Stimulated activated CD4-positive, alpha-beta T cell treated with anti-CD3 and anti-CD28 coated beads, Interleukin-12 subunit alpha, Interleukin-12 subunit beta, amount 100 ng/mL, for 4 hours (primary cell): ENCODE measurements at regions not wholly inside any gene's neighbourhood (a gene's known extent, or its start where the extent isn't known, plus 50 kb on each side); places are given as distances from the start of the nearest gene placed in this dataset.

Experiments used
- DNase-seq: peaks from one replicate; pipeline ENCODE4 v3.0.0-alpha.2; 2020

DNA sequence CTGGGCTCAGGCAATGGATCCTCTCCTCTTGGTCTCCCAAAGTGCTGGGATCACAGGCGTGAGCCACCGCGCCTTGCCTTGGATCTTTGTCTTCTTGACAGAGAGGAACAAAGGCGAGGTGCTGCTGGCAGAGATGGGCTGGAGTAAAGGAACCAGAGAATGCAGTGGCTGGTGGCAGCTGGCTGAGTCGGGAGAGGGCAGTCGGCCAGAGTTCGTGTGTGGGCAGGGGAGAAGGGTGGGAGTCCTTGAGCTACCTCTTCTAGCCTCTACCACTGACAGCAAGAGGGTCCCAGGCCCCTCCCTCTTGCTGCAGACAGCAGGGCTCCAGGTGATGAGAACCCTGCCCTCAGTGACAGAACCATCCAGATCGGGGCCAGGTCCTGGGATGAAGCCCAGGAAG lies 86.2 kb upstream of the LINC01488 start:
- no peak for DNase-seq

DNA sequence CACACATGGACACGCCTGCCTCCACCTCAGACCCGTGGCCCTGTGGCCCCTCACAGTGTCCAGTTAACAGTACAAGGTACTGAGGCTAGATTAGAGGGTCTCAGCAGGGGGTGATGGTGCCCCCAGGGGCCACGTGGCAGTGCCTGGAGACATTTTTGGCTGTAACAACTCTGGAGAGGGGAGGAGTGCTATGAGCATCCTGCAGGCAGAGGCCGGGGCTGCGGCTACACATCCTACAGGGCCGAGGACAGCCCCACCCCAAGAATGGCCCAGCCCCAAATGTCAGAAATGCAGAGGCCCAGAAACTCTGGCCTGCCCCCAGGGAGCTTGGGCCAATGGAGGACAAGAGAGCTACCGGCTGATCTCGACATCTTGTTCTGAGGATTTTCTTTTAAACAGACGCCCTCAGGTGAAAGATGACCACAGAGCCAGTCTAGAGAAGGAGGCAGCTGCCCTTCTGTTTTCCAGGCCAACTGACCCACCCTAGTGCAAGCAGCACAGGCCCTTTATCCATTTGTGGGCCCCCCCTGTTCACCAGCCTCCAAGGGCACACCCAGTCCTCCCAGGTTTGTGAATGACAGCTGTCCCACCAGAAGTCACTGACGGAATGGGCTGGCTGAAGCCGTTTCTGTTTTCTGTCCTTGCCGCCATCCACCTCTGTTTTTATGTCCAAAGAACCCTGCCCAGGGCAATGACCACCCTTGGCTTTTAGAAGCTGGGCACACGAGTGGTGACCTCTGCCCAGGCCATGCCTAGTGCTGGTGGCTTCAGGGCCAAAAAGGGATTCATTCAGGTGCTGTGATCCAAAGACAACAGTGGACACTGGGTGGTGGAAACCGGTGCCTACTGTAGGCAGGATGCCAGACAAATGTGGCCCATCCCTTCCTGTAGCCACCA lies 85.2 kb upstream of the LINC01488 start:
- no peak for DNase-seq

DNA sequence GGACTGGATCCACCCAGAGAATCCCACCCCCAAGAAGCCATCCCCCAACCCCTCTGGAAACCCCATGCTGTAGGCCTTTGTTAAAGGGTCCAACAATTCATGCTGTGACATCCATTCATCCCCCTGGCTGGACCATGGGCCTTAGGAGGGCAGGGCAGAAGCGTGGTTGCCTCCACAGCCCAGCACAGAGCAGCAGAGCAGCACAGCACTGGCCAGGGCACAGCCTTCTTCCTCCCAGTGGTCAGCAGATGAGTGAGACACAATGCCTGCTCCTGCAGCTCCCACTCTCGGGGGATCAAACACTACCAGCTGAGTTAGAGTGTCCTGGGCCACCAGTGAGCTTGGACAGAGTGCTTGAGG lies 84.5 kb upstream of the LINC01488 start:
- DNase-seq = no peak

DNA sequence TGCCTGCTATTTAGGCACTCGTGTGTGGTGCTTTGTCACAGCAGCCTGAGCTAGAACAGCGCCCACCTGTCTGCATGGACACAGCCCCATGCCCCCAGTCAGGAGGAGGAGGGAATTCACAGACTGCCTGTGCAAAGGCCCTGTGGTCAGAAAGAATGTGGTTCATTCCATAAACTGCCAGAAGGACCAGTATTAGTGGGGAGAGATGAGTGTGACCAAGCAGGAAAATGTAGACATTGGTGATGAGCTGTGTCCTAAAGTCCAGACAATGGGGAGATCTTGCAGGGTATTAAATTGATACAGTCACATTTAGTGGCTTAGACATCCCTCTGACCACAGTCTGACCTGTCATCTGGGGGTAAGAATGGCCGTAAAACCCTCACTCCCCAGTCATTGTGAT lies 83.7 kb upstream of the LINC01488 start:
- no peak for DNase-seq

DNA sequence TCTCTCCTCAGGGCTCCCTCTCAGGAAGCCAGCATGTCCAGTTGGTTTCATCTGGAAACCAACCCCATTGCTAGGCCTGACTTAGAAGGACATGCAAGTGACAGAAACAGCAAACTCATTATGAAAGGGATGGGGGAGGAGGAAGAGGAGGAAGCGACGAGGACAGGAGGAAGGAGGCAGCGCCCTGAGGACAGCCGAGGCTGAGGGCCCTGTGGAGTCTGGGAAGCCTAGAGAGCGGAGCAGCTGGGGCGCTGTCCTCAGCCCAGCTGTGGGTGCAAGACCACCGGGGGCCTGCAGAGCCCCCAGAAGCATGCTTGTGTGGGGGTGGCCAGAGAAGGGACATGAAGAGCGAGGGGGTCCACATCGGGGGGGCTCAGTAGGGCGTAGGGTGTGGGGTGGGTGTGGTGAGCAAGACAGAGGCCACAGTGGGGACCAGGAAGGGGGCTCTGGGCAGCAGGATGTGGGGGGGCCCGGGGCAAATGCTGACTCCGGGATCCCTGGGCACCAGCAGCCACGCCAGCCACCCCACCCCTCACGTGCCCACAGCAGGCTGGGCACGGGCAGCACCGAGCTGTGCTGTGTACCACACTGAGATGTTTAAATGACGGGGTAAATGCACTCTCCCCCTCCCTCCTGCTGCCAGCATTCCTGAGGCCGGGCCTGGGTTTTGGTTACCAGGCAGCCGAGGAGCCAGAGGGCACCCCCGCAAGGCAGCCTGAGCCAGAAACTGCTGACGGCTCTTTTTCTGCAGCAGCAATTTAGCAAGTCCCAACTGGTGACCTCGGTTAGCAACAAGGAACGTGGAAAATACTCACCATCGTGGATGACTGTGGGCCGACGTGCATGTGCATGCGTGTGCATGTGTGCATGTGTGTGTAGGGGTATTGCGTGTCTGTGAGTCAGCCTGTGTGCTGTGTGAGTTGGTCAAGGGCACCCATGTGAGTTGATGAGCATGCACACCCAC lies 82.7 kb upstream of the LINC01488 start:
- no peak for DNase-seq

DNA sequence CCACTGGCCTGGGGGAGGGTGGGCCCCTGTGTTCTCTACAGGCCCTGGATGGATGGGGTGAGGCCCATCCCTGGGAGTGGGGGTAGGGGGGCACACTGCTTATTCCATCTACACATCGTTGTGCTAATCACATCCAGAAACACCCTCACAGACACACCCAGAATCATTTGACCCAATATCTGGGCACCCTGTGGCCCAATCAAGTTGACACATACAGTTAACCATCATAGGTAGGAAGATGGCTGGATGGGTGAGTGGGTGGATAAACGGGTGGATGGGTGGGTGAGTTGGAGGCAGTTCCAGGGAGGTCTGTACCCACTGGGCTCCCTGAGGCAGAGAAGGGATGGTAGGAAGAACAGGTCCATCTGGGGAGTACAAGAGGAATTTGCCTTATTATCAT lies 81.3 kb upstream of the LINC01488 start:
- DNase-seq = no peak

DNA sequence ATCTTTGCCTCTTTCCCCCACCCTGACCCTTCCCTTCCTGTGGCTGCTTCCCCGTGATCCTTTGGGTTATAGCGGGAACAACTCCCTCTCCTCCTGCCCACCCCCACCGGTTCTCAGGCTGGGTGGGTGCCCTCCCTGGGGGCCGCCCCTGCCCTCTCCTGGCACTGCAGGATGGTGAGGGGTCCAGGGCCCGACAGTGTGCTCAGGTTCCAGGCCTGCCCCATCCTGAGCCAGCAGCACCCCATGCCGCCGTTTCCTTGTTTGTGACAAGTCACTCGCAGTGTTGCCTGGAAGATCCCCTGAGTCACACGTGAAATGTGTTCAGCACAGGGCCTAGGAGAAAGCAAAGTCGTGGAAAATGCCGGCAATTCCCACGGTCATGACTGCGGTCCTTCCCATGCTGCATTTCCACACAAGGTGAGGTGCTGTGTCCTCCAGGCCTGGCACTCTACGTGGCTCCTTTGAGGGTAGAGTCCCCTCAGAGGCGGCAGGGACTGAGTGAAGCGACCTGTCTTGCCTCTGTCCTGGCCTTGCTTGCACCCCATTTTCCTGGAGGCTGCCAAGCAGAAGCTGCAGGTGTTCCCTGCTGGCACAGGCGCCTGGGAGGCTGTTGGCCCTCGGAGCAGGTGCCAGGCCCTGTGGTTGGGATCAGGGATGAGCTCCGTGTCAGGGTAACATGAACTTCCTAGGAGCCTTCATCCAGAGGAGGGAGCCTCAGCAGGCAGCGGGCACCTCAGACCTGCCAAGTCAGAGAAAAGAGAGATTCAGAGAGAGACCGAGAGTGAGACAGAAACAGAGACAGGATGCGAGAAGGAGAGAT lies 80.5 kb upstream of the LINC01488 start:
- DNase-seq = no peak

DNA sequence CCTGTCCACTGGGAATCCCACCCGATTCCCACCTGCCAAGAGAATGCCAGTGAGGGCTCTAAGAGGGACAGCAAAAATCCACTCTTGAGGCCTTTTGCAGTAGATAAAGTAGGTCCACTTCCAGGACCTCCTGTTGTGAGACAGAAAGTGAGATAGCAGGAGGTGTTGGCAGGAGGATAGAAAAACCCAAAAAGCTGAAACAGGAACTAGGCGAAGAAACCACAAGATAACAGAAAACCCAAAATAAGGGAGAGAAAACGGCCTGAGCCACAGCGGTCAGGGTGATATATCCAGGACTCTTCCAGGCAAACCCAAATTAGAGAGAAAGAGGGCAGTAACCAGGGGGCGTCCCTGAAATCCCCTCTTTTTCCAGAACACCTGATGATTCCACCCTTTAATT lies 79.7 kb upstream of the LINC01488 start:
- DNase-seq = no peak

DNA sequence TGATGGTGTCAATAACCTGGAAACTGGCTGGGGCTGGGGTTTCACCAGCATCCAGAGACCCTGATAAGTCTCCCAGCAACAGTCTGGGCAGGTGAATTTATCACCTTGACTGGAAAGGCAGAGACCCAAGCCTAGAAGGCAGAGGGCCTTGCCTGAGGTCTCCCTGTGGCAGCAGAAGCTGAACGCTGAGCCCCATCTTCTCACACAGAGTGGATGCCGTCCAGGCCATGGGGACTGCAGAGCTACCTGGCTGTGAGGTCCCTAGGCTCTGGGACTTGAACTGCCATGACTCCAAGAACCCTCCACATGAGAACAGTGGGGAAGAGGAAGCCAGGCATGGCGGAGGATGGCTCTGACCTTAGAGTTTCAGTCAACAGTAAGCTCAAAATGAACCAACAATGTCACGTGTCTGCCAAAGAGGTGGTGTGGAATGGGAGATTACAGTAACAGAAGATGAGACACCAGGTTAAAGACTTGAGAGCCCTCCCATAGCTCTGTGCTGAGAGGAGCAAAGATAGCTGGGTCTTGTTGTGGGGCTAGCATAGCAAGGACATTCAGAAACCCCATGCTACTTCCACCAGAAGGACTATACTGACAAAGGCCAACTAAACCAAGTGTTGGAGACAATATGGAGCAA lies 79.1 kb upstream of the LINC01488 start:
- no peak for DNase-seq

DNA sequence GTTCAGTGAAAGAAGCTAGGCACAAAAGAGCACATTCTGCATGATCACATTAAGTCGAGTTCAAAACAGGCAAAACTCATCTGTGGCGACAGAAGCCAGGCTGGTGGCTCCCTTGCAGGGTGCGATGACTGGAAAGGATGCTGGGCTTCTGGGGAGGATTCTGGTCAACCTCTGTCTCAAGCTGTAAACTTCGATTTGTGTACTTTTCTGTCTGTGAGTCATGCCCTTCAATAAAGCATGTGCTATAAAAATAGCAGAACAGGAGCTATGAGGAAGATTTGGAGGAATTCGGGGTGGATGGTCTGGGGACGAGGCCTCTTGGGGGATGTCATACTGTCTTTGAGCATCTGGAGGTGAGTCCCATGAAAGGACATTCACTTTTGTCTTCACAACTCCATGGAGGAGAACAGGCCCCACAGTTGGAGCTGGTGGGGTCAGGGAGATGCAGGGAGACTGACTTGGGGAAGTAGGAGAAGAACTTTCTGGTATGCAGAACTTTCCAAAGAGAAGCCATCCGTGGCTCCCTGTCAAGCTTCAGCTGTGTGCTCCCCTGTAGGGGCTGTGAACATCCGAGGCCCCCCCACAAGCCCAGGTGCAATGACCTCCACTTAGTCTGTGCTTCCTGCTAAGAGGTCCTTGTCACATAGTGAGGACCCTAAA lies 77.8 kb upstream of the LINC01488 start:
- DNase-seq = no peak

DNA sequence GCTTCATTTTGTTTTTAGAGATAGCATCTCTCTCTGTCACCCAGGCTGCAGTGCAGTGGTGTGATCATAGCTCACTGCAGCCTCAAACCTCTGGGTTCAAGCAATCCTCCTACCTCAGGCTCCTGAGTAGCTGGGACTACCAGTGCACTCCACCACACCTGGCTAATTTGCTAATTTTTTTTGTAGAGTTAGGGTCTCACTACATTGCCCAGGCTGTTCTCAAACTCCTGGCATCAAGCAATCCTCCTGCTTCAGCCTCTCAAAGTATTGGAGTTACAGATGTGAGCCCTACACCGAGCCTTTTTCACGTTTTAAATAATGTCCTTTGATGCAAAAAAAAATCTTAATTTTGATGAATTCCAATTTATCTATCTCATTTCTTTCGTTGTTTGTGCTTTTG lies 75.4 kb upstream of the LINC01488 start:
- DNase-seq = no peak

DNA sequence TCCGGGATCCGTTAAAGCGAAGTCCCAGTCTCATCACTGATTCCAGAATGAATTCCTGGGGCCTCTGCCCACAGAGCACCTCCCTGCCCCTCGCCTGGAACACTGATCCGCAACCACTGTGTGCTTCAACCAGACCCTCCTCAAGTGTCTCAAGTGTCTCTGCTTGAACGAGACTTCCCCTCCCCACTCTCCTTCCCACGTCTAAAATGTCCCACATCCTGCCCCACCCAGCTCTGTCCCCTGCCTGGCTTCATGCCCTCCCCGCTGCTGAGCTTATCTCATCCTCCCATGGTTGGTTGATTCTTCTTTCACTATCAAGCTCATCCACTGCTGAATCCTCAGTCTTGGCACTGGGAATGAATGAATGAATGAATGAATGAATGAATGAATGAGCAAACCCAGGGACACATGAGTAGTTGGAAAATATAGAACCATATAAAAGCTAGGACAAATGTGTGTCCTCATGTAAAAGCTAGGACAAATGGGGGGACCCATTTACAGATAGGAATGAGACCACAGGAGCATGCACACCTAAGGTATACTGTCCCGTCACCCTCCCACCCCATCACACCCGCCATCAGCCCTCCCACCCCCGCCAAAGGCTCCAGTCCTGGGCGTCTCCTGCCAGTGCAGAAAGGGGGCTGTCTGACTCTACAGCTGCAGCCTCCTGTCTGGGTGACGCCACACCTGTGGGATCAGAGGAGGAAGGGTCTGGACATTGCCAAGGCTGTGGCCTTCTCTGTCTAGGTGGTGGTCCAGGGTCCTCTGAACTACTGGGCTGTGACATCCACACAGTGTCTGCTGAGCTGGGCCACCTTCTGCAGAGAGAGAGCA lies 71.4 kb upstream of the LINC01488 start:
- no peak for DNase-seq

DNA sequence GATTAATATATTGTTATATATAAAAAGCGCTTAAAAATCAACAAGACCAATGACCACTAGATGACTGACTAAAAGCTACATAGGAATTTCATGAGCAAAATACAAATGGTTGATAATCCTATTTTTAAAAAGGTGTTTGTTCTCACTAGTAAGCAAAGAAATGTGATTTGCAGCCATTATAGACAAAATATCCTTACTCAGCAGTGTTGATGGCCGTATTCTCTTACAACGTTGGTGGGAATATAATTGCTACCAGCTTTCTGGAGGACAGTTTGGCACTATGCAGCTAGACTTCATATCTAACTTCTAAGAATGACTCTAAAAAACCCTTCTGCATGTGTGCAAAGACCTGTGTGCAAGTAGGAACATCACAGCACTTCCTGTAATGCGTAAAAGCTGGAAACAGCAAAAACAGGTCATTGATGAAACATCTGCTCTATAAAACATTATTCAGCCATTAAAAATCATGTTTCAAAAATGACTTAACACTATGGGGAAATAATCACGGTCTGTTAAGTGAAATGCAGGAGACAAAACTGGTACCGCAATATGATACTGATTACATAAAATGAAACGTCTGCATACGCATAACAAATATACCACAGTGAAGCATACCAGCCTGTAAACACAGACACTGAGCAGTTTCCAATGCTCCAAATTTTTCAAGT lies 70.1 kb upstream of the LINC01488 start:
- DNase-seq = no peak

DNA sequence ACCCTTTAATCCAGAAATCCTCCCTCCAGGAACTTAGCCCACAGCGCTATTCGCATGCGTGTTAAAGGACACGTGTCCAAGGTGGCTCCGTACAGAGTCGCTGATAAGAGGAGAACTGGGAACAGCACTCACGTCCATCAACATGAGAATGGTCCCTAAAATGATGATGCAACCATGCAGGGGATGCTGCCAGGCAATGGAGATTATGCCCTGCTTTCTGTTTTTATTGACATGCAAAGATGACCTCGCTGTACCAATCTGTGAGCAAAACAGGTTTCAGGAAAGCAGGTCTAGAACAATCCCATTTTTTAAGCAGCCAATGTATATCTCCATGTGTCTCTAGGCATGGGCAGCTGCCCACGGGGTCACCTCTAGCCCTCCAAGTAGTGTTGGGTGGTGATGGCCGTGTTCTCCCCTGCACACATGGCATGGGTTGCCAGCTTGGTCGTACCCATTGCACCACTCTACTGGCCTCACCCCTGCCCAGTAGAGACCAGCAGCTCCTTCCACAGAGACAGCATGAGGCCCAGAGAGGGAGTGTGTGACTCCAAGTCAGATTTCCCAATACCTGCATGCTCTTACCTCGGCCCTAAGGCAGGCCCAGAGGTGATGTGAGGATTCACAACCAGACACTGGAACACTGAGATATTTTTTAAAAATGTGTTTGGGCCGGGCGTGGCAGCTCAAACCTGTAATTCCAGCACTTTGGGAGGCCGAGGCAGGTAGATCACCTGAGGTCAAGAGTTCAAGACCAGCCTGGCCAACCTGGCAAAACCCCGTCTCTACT lies 68.3 kb upstream of the LINC01488 start:
- DNase-seq = no peak

DNA sequence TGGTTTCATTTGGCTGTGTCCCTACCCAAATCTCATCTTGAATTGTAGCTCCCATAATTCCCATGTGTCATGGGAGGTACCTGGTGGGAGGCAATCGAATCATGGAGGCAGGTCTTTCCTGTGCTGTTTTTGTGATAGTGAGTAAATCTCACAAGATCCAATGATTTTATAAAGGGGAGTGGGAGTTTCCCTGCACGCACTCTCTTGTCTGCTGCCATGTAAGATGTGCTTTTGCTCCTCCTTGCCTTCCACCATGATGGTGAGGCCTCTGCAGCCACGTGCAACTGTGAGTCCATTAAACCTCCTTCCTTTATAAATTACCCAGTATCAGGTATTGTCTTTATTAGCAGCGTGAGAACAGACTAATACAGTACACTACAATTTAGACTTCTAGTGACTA lies 67.5 kb upstream of the LINC01488 start:
- DNase-seq = no peak

DNA sequence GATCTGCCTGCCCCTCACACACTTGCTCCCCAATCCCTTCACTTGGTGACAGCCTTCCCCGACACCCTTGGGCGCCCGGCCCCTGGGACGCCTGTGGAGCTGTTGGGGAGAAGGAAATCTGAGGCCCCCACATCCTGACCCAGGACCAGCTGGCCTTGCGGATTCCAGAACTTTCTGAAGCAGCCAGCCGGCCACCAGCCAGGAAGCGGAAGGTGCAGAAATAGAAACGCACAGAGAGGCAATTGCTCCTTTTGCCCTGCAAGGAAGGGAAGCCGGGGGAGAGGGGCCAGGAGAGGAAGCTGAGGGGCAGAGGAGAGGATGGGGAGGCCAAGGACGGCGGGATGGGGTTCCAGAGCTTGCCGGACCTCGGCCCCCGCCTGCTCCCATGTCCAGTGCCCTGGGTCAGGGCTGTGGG lies 66.7 kb upstream of the LINC01488 start:
- DNase-seq = no peak

DNA sequence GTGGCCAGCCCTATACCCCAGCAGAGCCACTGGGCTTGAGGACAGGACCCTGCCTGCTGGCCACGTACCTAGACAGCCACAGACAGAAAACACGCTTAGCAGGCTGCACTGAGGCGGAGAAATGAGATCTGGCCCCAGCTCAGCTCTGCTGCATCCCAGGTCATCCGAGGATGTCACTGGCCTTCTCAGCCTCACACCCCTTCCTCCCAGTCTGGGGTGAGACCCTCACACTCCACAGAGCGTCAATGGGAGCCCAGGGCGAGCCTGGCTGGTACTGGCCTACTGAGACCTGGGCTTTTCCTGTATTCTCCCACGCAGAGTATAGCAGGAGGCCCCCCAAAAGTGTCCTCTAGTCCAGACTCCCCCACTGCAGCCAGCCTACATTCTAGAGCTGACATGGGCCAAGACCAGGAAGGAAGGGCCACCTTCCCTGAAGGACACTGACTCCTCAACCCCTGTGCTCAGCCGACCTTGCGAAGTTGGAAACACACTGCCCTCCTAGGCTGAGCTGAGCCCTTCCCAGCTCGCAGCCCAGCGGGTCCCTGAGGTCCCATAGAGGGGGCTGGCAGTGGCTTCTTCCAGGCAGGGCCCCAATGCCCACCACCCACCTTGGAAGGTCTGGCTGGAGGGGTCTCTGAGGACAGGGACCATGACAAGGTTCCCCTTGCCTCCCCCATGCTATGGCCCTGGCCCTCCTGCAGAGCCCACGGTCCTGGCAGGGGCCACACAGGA lies 65.9 kb upstream of the LINC01488 start:
- DNase-seq = no peak

DNA sequence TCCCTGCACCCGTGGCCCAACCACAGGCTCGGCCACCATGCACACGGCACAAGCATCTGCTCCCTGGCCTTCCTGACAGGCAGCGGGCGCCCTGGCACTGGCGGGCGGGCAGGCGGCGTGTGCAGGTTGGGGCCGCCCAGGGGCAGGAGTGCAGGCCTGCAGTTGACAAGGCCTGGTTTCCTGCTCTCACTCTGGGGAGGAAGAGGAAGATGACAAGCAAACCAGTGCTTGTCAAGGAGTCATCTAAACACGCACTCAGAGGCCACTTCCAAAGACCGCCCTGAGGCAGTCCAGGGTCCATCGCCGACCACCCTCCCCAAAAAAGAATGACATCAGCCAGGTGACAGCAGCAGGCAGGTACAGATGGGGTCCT lies 65.3 kb upstream of the LINC01488 start:
- no peak for DNase-seq
